ENCODE measurements at regions not wholly inside any gene's neighbourhood (a gene's known extent, or its start where the extent isn't known, plus 50 kb on each side); places are given as distances from the start of the nearest gene placed in this dataset.

- Mint-ChIP-seq H3K27me3 (no peaks in the 10 kb centered on the region), H3K4me3 (no peak overlapping the region), H3K36me3 (no peaks in the 10 kb centered on the region)
Observed at GRCh38 chr1:237975903-237976302, 85.2 kb upstream of the ZP4 start.

GRCh38 chr1:237975376-237975775 lies 84.7 kb upstream of the ZP4 start:
- Mint-ChIP-seq H3K27ac (no peak overlapping the region), H3K27me3 (no peaks in the 10 kb centered on the region), H3K4me3 (no peak overlapping the region), H3K36me3 (no peaks in the 10 kb centered on the region), H3K4me1 (ENCODE audit: low read depth) (no peaks in the 10 kb centered on the region), H3K9me3 (no peaks in the 10 kb centered on the region)
- DNase-seq = no peak
- ChIA-PET CTCF (no interaction called here), POLR2A (no interaction called here)
- intact Hi-C loops (cut with micrococcal nuclease) = no loop called here

More at GRCh38 chr1:237975903-237976302, 85.2 kb upstream of the ZP4 start:
- ChIA-PET CTCF (no interaction called here), POLR2A (no interaction called here)
- no peak for DNase-seq
- Mint-ChIP-seq H3K9me3 (no peaks in the 10 kb centered on the region), H3K4me1 (ENCODE audit: low read depth) (no peaks in the 10 kb centered on the region), H3K27ac (no peak overlapping the region)
- intact Hi-C loops (cut with micrococcal nuclease) = no loop called here

- intact Hi-C loops (cut with micrococcal nuclease) = no loop called here
- no peaks in the 10 kb centered on the region for H3K36me3 Mint-ChIP-seq
- no peak for DNase-seq
- H3K4me1 Mint-ChIP-seq (ENCODE audit: low read depth) = no peaks in the 10 kb centered on the region
- no peak overlapping the region for H3K27ac Mint-ChIP-seq
- POLR2A ChIA-PET = no interaction called here
- CTCF ChIA-PET = no interaction called here
- no peaks in the 10 kb centered on the region for H3K9me3 Mint-ChIP-seq
- no peaks in the 10 kb centered on the region for H3K27me3 Mint-ChIP-seq
- no peak overlapping the region for H3K4me3 Mint-ChIP-seq
Observed at GRCh38 chr1:237972186-237972585, 81.5 kb upstream of the ZP4 start.

- Mint-ChIP-seq H3K4me3 (no peak overlapping the region), H3K27ac (no peak overlapping the region), H3K9me3 (peaks cover 3% of the 10 kb centered on the region), H3K36me3 (no peaks in the 10 kb centered on the region), H3K4me1 (ENCODE audit: low read depth) (no peaks in the 10 kb centered on the region), H3K27me3 (no peaks in the 10 kb centered on the region)
- intact Hi-C loops (cut with micrococcal nuclease) = no loop called here
- POLR2A ChIA-PET = no interaction called here
- CTCF ChIA-PET = no interaction called here
- DNase-seq = no peak
Observed at GRCh38 chr1:237962985-237963384, 72.3 kb upstream of the ZP4 start.

- Mint-ChIP-seq H3K4me1 (ENCODE audit: low read depth) (no peaks in the 10 kb centered on the region), H3K36me3 (no peaks in the 10 kb centered on the region), H3K27ac (no peak overlapping the region), H3K9me3 (peaks cover 3% of the 10 kb centered on the region), H3K4me3 (no peak overlapping the region), H3K27me3 (no peaks in the 10 kb centered on the region)
- POLR2A ChIA-PET = no interaction called here
- intact Hi-C loops (cut with micrococcal nuclease) = no loop called here
- CTCF ChIA-PET = no interaction called here
- DNase-seq = no peak
Observed at GRCh38 chr1:237961754-237962153, 71.0 kb upstream of the ZP4 start.

- DNase-seq = no peak
- H3K4me1 Mint-ChIP-seq (ENCODE audit: low read depth) = no peaks in the 10 kb centered on the region
- no peaks in the 10 kb centered on the region for H3K27me3 Mint-ChIP-seq
- ChIA-PET POLR2A (interaction anchor here (0.7 kb wide), 1 partner anchor 294 kb away, joined by 3 read pairs; no protein-coding TSS in a partner anchor), CTCF (interaction anchor here (1.0 kb wide), 1 partner anchor 21 kb away, joined by 3 read pairs; no protein-coding TSS in a partner anchor)
- intact Hi-C loops (cut with micrococcal nuclease) = no loop called here
- peaks cover 3% of the 10 kb centered on the region for H3K9me3 Mint-ChIP-seq
- H3K4me3 Mint-ChIP-seq = no peak overlapping the region
- no peaks in the 10 kb centered on the region for H3K36me3 Mint-ChIP-seq
- no peak overlapping the region for H3K27ac Mint-ChIP-seq
Observed at GRCh38 chr1:237959838-237960237, 69.1 kb upstream of the ZP4 start.

GRCh38 chr1:237953238-237953637 lies 62.5 kb upstream of the ZP4 start:
- CTCF ChIA-PET = no interaction called here
- POLR2A ChIA-PET = no interaction called here

More at GRCh38 chr1:237953238-237953637, 62.5 kb upstream of the ZP4 start:
- intact Hi-C loops (cut with micrococcal nuclease) = no loop called here
- no peak for DNase-seq
- Mint-ChIP-seq H3K4me1 (ENCODE audit: low read depth) (no peaks in the 10 kb centered on the region), H3K27me3 (no peaks in the 10 kb centered on the region), H3K27ac (no peak overlapping the region), H3K9me3 (no peaks in the 10 kb centered on the region), H3K36me3 (no peaks in the 10 kb centered on the region), H3K4me3 (no peak overlapping the region)
